ENCODE measurements at regions not wholly inside any gene's neighbourhood (a gene's known extent, or its start where the extent isn't known, plus 50 kb on each side); places are given as distances from the start of the nearest gene placed in this dataset.
"Not testable (repeated sequence)": the region's sequence is repeated elsewhere in the genome, so short reads cannot be mapped to it uniquely, and the experiment has no call there.

- DNase-seq (ENCODE audit: low read depth in 3 of 3, low spot score in 2 of 3): no peak
Measured at GRCh38 chr1:99361406-99361805, 97.1 kb downstream of the PLPPR4 start.

- DNase-seq (ENCODE audit: low read depth in 3 of 3, low spot score in 2 of 3): no peak
Measured at GRCh38 chr1:99363531-99363930, 99.2 kb downstream of the PLPPR4 start.

DNA sequence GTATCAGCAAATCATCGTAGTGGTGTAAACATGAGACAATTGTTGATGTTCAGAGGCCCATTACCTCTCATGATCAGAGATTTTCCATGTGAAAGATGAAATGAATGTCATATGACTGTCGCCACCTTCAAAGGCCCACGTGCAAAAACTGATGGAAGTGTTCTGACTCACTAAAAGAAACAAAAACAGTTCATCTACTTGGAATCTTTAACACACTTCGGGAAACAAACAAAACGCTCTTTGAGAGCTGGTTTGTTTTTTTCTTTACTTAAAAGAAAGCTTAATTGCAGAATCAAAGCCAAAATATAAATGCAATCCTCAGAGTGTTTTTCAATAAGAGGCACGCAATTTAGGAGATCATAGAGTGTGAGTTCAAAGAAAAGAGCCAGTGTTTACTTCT is 100.8 kb downstream of the PLPPR4 start:
- DNase-seq (ENCODE audit: low read depth in 3 of 3, low spot score in 2 of 3): no peak

GRCh38 chr1:99365545-99365944 is 101.3 kb downstream of the PLPPR4 start:
- no peak for DNase-seq (ENCODE audit: low read depth in 3 of 3, low spot score in 2 of 3)

- DNase-seq (ENCODE audit: low read depth in 3 of 3, low spot score in 2 of 3): no peak
Measured at GRCh38 chr1:99369154-99369553, 104.9 kb downstream of the PLPPR4 start.

DNA sequence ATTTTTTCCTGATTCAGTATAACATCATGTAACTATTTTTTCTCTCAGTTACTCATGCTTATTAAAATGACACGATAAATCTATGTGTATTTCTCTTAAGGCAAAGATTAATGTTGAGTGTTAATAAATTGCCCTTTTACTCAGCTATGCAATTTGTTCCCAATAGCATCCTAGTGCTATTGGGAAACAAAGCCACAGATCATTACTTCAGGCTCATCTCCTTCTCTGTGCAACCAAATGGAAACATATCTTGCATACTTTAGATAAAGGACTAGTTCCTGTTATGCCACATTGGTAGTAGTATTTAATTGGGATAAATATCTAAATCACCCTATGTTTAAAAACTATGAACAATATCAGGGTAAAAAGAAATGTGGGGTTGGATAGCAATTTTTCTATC is 106.2 kb downstream of the PLPPR4 start:
- no peak for DNase-seq (ENCODE audit: low read depth in 3 of 3, low spot score in 2 of 3)

- DNase-seq (ENCODE audit: low read depth in 3 of 3, low spot score in 2 of 3): no peak
Measured at GRCh38 chr1:99371413-99371812, 107.1 kb downstream of the PLPPR4 start.

GRCh38 chr1:99374109-99374508 is 109.8 kb downstream of the PLPPR4 start:
- DNase-seq (ENCODE audit: low read depth in 3 of 3, low spot score in 2 of 3): no peak

- not testable (repeated sequence) for DNase-seq (ENCODE audit: low read depth in 3 of 3, low spot score in 2 of 3)
Measured at GRCh38 chr1:99374693-99375092, 110.4 kb downstream of the PLPPR4 start.

- DNase-seq (ENCODE audit: low read depth in 3 of 3, low spot score in 2 of 3): no peak
Measured at GRCh38 chr1:99384021-99384420, 119.7 kb downstream of the PLPPR4 start.

DNA sequence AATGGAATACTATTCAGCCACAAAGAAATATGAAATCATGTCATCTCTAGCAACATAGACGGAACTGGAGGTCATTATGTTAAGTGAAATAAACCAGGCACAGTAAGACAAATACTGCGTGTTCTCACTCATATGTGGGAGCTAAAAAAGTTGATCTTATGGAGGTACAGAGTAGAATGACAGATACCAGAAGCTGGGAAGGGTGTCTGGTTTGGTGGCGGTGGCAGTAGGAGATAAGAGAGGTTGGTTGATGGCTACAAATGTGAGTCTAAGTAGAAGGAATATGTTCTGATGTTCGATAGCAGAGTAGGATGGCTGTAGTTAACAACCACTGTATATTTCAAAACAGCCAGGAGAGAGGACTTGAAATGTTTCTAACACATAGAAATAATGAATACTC is 121.6 kb downstream of the PLPPR4 start:
- no peak for DNase-seq (ENCODE audit: low read depth in 3 of 3, low spot score in 2 of 3)

GRCh38 chr1:99396389-99396788 is 132.1 kb downstream of the PLPPR4 start:
- no peak for DNase-seq (ENCODE audit: low read depth in 3 of 3, low spot score in 2 of 3)

- no peak for DNase-seq (ENCODE audit: low read depth in 3 of 3, low spot score in 2 of 3)
Measured at GRCh38 chr1:99397029-99397428, 132.7 kb downstream of the PLPPR4 start.

GRCh38 chr1:99397863-99398262 is 133.6 kb downstream of the PLPPR4 start:
- DNase-seq (ENCODE audit: low read depth in 3 of 3, low spot score in 2 of 3): no peak

- DNase-seq (ENCODE audit: low read depth in 3 of 3, low spot score in 2 of 3): not testable (repeated sequence)
Measured at GRCh38 chr1:99401556-99401955, 137.3 kb downstream of the PLPPR4 start.

- DNase-seq (ENCODE audit: low read depth in 3 of 3, low spot score in 2 of 3): not testable (repeated sequence)
Measured at GRCh38 chr1:99404399-99404798, 140.1 kb downstream of the PLPPR4 start.

DNA sequence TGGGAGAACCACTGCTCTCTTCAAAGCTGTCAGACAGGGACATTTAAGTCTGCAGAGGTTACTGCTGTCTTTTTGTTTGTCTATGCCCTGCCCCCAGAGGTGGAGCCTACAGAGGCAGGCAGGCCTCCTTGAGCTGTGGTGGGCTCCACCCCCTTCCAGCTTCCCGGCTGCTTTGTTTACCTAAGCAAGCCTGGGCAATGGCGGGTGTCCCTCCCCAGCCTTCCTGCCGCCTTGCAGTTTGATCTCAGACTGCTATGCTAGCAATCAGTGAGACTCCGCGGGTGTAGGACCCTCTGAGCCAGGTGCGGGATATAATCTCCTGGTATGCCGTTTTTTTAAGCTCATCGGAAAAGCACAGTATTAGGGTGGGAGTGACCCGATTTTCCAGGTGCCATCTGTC is 141.0 kb downstream of the PLPPR4 start:
- DNase-seq (ENCODE audit: low read depth in 3 of 3, low spot score in 2 of 3): not testable (repeated sequence)

- no peak for DNase-seq (ENCODE audit: low read depth in 3 of 3, low spot score in 2 of 3)
Measured at GRCh38 chr1:99407018-99407417, 142.7 kb downstream of the PLPPR4 start.

DNA sequence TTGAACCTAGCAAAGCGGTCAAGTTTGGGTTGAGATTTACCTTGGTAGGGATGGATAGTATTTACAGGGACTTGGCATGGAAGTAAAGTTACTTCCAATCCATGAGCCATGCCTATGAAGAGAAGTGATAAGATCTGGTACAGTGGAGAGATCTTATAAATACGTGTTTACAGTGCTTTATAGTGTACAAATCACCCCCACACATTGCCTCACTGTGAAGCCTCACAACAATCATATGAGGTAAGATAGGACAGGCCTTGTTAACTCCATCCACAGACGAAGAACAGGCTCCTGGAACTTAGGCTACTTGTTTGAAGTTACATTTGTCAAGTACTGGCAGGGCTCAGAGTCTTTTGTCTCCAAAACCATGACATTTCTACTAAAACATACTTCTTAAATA is 159.8 kb downstream of the PLPPR4 start:
- DNase-seq (ENCODE audit: low read depth in 3 of 3, low spot score in 2 of 3): no peak

DNA sequence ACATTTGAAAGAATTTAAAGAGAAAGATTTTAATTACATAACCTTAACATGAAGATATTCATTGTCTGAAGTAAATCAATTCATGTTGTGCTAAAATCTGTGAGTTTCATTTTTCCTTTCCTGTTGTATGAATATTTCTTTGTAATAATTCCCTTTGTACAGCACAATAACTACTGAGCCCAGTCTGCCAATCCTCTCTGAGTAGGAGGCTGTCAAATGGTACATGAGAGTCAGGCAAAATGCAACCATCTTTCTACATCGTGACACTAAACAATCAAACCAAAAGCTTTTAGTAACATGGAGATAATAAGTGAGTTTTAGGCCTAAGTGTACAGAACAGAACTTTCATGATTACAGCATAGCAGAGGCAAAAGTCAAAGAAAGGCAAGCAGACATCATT is 165.5 kb downstream of the PLPPR4 start:
- DNase-seq (ENCODE audit: low read depth in 3 of 3, low spot score in 2 of 3): no peak

DNA sequence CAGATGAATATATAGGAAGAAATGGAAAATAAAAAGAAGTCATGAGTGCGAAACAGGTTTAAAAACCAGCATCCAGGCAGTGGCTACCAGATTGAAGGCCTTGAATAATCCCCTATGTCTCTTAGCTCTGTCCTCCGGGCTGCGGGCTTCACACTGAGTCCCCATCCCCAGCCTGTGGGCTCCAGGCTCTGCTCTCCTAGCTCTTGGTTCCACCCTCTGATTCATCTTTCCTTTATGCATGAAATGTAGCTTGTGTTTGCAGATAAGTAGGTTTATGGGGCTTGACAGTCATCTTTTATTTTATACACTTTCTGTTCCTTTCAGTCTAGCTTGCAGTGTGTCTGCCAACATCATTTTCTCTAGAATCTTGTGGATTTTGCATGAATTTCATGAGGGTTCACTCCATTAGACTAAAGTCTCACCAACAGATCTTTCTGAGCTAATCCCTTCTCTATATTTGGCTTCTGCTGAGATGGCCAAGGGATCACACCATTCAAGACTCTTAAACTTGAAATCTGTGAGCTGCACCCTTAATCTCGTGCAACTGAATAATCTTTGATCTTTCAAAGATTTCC is 174.5 kb downstream of the PLPPR4 start:
- DNase-seq (ENCODE audit: low read depth in 3 of 3, low spot score in 2 of 3): no peak

DNA sequence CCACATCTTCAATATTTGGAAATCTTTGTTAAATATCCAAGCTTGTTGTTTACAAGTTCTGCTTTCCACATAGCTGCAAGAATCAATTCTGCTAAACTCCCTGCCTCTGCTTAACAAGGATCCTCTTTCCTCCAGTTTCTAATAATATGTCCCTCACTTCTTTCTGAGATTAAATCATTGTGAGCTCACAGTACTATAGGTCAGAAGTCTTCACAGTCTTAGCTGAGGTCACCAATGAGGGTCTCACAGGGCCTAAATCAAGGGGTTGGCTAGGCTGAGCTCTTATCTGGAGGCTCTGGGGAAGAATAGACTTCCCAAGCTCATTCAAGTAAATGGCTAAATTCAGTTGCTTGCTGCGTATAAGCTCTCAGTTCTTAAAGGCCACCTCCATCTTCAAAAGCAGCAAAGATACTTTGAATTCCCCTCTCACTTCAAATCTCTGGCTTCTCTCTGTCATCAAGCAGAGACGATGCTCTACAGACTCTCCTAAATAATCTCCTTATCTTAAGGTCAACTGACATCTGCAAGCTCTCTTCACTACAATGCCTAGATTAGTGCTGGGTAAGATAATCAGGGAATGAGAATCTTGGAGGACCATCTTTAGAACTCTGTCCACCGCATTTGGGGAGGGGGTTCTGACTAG is 175.3 kb downstream of the PLPPR4 start:
- no peak for DNase-seq (ENCODE audit: low read depth in 3 of 3, low spot score in 2 of 3)
